ENCODE measurements at regions not wholly inside any gene's neighbourhood (a gene's known extent, or its start where the extent isn't known, plus 50 kb on each side); places are given as distances from the start of the nearest gene placed in this dataset.

GRCh38 chr4:157751631-157752030 is 421.2 kb downstream of the GASK1B start:
- ChIA-PET POLR2A (no interaction called here), CTCF (ENCODE audit: unreplicated experiment) (no interaction called here)
- Histone ChIP-seq H2AFZ (ENCODE audit: low read length) (no peak overlapping the region), H3K9me2 (ENCODE audit: insufficient read depth, low read length) (no peaks in the 10 kb centered on the region), H3K36me3 (ENCODE audit: insufficient read depth, low read length) (no peaks in the 10 kb centered on the region), H3K27ac (ENCODE audit: low read depth, low read length, poor library complexity, severe bottlenecking) (no peak overlapping the region), H3K4me2 (ENCODE audit: low read length) (no peak overlapping the region), H4K20me1 (ENCODE audit: insufficient read depth, low read length) (no peaks in the 10 kb centered on the region), H3K4me1 (ENCODE audit: insufficient read depth, low read length, poor library complexity, severe bottlenecking) (no peaks in the 10 kb centered on the region), H3K79me2 (ENCODE audit: insufficient read depth, low read depth, low read length) (no peaks in the 10 kb centered on the region), H3K9me3 (ENCODE audit: low read length) (no peaks in the 10 kb centered on the region), H3K4me3 (ENCODE audit: low read depth, low read length, poor library complexity, severe bottlenecking) (no peak overlapping the region)
- intact Hi-C loops (cut with micrococcal nuclease; ENCODE audit: unreplicated experiment) = no loop called here
- BruUV-seq (replicated peaks) = no TSS peak
- no peak for DNase-seq (ENCODE audit: low spot score)
- no peak for TF ChIP-seq CTCF (conservative IDR thresholded peaks at IDR 0.05; ENCODE audit: low read length)
- no peak for TF ChIP-seq EZH2phosphoT487 (IDR thresholded peaks at IDR 0.05; ENCODE audit: borderline replicate concordance, low read depth, low read length)

DNA sequence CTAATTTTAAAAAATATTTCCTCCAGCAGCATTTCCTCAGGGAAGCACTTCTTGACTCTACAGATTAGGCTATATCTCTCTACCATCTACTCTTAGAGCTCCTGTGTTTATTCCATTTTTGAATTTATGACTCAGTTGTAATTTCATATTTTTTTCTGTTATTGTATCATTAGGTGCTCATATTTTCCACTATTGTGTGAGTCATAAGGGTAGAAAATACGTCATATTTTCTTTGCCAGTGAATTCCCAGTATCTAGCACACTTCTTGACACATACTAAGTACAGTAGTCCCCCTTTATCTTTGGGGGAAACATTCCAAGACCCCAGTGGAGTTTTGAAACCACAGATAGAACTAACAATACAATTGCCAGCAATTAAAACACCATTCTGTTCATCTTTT is 431.2 kb downstream of the GASK1B start:
- H3K9me3 ChIP-seq (ENCODE audit: low read length) = no peaks in the 10 kb centered on the region
- H3K36me3 ChIP-seq (ENCODE audit: insufficient read depth, low read length) = no peaks in the 10 kb centered on the region
- no peak overlapping the region for H3K27ac ChIP-seq (ENCODE audit: low read depth, low read length, poor library complexity, severe bottlenecking)
- no peak overlapping the region for H2AFZ ChIP-seq (ENCODE audit: low read length)
- no peak overlapping the region for H3K4me3 ChIP-seq (ENCODE audit: low read depth, low read length, poor library complexity, severe bottlenecking)
- H3K79me2 ChIP-seq (ENCODE audit: insufficient read depth, low read depth, low read length) = no peaks in the 10 kb centered on the region
- no peaks in the 10 kb centered on the region for H4K20me1 ChIP-seq (ENCODE audit: insufficient read depth, low read length)
- no peaks in the 10 kb centered on the region for H3K4me1 ChIP-seq (ENCODE audit: insufficient read depth, low read length, poor library complexity, severe bottlenecking)
- ChIA-PET POLR2A (no interaction called here), CTCF (ENCODE audit: unreplicated experiment) (no interaction called here)
- DNase-seq (ENCODE audit: low spot score) = no peak
- no peaks in the 10 kb centered on the region for H3K9me2 ChIP-seq (ENCODE audit: insufficient read depth, low read length)
- intact Hi-C loops (cut with micrococcal nuclease; ENCODE audit: unreplicated experiment) = no loop called here
- no TSS peak for BruUV-seq (replicated peaks)
- TF ChIP-seq CTCF (conservative IDR thresholded peaks at IDR 0.05; ENCODE audit: low read length) = no peak
- no peak for TF ChIP-seq EZH2phosphoT487 (IDR thresholded peaks at IDR 0.05; ENCODE audit: borderline replicate concordance, low read depth, low read length)
- H3K4me2 ChIP-seq (ENCODE audit: low read length) = no peak overlapping the region

DNA sequence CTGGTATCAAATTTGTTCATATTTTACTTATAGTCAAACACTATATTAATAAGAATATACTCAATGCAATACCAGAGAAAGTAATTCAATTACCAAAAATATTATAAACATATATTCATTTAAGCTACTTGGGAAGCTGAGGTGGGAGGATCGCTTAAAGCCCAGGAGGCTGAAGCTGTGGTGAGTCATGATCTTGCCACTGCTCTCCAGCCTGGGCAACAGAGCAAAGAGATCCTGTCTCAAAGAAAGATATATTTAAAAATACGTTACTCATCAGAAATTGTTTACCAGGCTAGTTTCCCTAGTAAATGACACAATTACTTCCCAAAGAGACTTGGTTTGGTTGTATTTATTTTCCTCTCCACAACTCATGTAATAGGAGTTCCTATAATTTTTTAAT is 433.6 kb downstream of the GASK1B start:
- Histone ChIP-seq H2AFZ (ENCODE audit: low read length) (no peak overlapping the region), H3K79me2 (ENCODE audit: insufficient read depth, low read depth, low read length) (no peaks in the 10 kb centered on the region), H3K9me3 (ENCODE audit: low read length) (no peaks in the 10 kb centered on the region), H4K20me1 (ENCODE audit: insufficient read depth, low read length) (no peaks in the 10 kb centered on the region), H3K36me3 (ENCODE audit: insufficient read depth, low read length) (no peaks in the 10 kb centered on the region), H3K27ac (ENCODE audit: low read depth, low read length, poor library complexity, severe bottlenecking) (no peak overlapping the region), H3K4me3 (ENCODE audit: low read depth, low read length, poor library complexity, severe bottlenecking) (no peak overlapping the region), H3K4me1 (ENCODE audit: insufficient read depth, low read length, poor library complexity, severe bottlenecking) (no peaks in the 10 kb centered on the region), H3K9me2 (ENCODE audit: insufficient read depth, low read length) (no peaks in the 10 kb centered on the region), H3K4me2 (ENCODE audit: low read length) (no peak overlapping the region)
- no peak for DNase-seq (ENCODE audit: low spot score)
- intact Hi-C loops (cut with micrococcal nuclease; ENCODE audit: unreplicated experiment) = no loop called here
- no peak for TF ChIP-seq CTCF (conservative IDR thresholded peaks at IDR 0.05; ENCODE audit: low read length)
- no peak for TF ChIP-seq EZH2phosphoT487 (IDR thresholded peaks at IDR 0.05; ENCODE audit: borderline replicate concordance, low read depth, low read length)
- no TSS peak for BruUV-seq (replicated peaks)
- POLR2A ChIA-PET = interaction anchor here (1.2 kb wide), 1 partner anchor 30 kb away, joined by 3 read pairs; no protein-coding TSS in a partner anchor
- CTCF ChIA-PET (ENCODE audit: unreplicated experiment) = no interaction called here
